ENCODE measurements at regions not wholly inside any gene's neighbourhood (a gene's known extent, or its start where the extent isn't known, plus 50 kb on each side); places are given as distances from the start of the nearest gene placed in this dataset.
"Not testable (repeated sequence)": the region's sequence is repeated elsewhere in the genome, so short reads cannot be mapped to it uniquely, and the experiment has no call there.

DNA sequence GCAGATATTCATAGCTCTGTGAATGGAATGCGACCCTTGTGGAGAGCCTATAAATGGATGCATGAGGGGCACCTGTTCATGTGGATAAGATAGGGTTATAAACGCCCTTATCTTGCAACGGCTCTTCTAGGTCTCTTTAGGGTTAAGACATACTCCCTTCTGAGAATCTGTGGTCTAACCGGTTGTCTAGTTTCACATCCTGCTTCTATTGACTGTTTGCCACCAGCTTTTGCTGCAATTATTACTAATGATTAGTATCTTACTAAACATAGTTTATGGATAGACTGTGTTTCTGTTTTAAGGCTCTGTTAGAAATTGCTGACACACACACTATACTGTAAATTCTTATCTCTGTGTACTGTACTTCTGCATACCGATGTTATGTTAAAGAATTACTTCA lies 198.9 kb upstream of the CYLC2 start:
- Mint-ChIP-seq H3K36me3 (ENCODE audit: low read depth) (no peaks in the 10 kb centered on the region), H3K27ac (no peak overlapping the region), H3K27me3 (no peaks in the 10 kb centered on the region), H3K9me3 (peaks cover 5% of the 10 kb centered on the region), H3K4me3 (no peak overlapping the region), H3K4me1 (ENCODE audit: low read depth) (no peaks in the 10 kb centered on the region)

GRCh38 chr9:102795532-102795931 lies 199.6 kb upstream of the CYLC2 start:
- peaks cover 5% of the 10 kb centered on the region for H3K9me3 Mint-ChIP-seq
- no peaks in the 10 kb centered on the region for H3K4me1 Mint-ChIP-seq (ENCODE audit: low read depth)
- H3K27ac Mint-ChIP-seq: no peak overlapping the region
- no peak overlapping the region for H3K4me3 Mint-ChIP-seq
- no peaks in the 10 kb centered on the region for H3K27me3 Mint-ChIP-seq
- H3K36me3 Mint-ChIP-seq (ENCODE audit: low read depth): no peaks in the 10 kb centered on the region

GRCh38 chr9:102779356-102779755 lies 215.8 kb upstream of the CYLC2 start:
- H3K36me3 Mint-ChIP-seq (ENCODE audit: low read depth): no peaks in the 10 kb centered on the region
- H3K9me3 Mint-ChIP-seq: no peaks in the 10 kb centered on the region
- H3K27me3 Mint-ChIP-seq: no peaks in the 10 kb centered on the region
- H3K4me1 Mint-ChIP-seq (ENCODE audit: low read depth): no peaks in the 10 kb centered on the region
- H3K27ac Mint-ChIP-seq: no peak overlapping the region
- H3K4me3 Mint-ChIP-seq: no peak overlapping the region

DNA sequence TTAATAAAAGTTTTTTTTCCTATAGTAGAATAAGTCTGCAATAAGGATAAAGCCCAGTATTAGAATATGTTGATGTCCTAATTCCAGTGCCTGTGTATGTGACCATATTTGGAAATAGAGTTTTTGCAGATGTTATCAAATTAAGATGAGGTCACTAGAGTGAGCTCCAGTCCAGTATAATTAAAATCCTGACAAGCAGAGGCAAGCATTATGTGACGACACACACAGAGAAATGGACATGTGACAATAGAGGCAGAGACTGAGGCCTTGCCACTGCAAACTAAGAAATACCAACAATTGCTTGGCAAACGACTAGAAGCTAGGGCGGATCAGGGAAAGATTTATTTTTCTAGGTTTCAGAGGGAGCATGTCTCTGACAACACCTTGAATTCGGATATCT lies 216.4 kb upstream of the CYLC2 start:
- no peak overlapping the region for H3K4me3 Mint-ChIP-seq
- H3K27me3 Mint-ChIP-seq: no peaks in the 10 kb centered on the region
- no peaks in the 10 kb centered on the region for H3K4me1 Mint-ChIP-seq (ENCODE audit: low read depth)
- no peaks in the 10 kb centered on the region for H3K9me3 Mint-ChIP-seq
- H3K36me3 Mint-ChIP-seq (ENCODE audit: low read depth): no peaks in the 10 kb centered on the region
- H3K27ac Mint-ChIP-seq: no peak overlapping the region

DNA sequence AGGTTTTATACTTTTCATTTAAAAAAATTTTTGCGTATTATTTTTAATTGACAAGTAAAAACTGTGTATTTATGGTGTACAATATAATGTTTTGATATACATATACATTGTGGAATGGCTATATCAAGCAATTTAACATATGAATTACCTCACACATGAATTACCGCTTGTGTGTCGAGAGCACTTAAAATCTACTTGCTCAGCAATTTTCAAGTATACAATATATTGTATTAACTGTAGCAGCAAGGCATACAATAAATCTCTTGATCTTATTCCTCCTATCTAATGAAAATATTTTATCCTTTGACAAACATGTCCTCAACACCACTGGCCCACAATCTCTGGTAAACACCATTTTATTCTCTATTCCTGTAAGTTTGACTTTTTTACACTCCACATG lies 224.4 kb upstream of the CYLC2 start:
- Mint-ChIP-seq H3K4me1 (ENCODE audit: low read depth) (no peaks in the 10 kb centered on the region), H3K27ac (no peak overlapping the region), H3K27me3 (no peaks in the 10 kb centered on the region), H3K9me3 (peaks cover 7% of the 10 kb centered on the region), H3K36me3 (ENCODE audit: low read depth) (no peaks in the 10 kb centered on the region), H3K4me3 (no peak overlapping the region)

- no peak overlapping the region for H3K4me3 Mint-ChIP-seq
Measured at GRCh38 chr9:102769307-102769706, 225.8 kb upstream of the CYLC2 start.

GRCh38 chr9:102768002-102768401 lies 227.1 kb upstream of the CYLC2 start:
- no peak overlapping the region for H3K27ac Mint-ChIP-seq
- H3K4me1 Mint-ChIP-seq (ENCODE audit: low read depth): no peaks in the 10 kb centered on the region
- no peaks in the 10 kb centered on the region for H3K27me3 Mint-ChIP-seq
- peaks cover 17% of the 10 kb centered on the region for H3K9me3 Mint-ChIP-seq
- H3K36me3 Mint-ChIP-seq (ENCODE audit: low read depth): no peaks in the 10 kb centered on the region
- H3K4me3 Mint-ChIP-seq: no peak overlapping the region

More at GRCh38 chr9:102769307-102769706, 225.8 kb upstream of the CYLC2 start:
- H3K27me3 Mint-ChIP-seq: no peaks in the 10 kb centered on the region
- no peaks in the 10 kb centered on the region for H3K36me3 Mint-ChIP-seq (ENCODE audit: low read depth)
- H3K27ac Mint-ChIP-seq: no peak overlapping the region
- H3K4me1 Mint-ChIP-seq (ENCODE audit: low read depth): no peaks in the 10 kb centered on the region
- H3K9me3 Mint-ChIP-seq: peaks cover 11% of the 10 kb centered on the region

DNA sequence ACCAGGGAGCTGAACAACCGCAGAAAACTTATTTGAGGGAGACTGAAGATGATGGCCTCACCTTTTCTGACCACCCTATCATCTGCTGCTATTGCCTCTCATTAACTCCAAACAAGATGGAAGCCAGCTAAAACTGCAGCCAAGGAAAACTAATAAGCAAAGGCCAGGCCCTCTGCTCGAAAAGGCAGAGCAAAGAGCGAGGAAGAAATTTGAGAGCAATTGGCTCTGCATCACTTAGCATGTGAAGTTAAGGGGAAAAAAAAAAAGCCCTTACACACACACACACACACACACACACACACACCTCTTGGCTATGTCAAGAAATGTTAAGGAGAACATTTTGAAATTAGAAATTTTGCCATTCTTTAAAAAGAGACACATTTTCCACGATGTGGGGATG lies 228.1 kb upstream of the CYLC2 start:
- H3K27me3 Mint-ChIP-seq: no peaks in the 10 kb centered on the region
- H3K9me3 Mint-ChIP-seq: peaks cover 17% of the 10 kb centered on the region
- H3K27ac Mint-ChIP-seq: no peak overlapping the region
- H3K4me1 Mint-ChIP-seq (ENCODE audit: low read depth): no peaks in the 10 kb centered on the region
- H3K36me3 Mint-ChIP-seq (ENCODE audit: low read depth): no peaks in the 10 kb centered on the region
- H3K4me3 Mint-ChIP-seq: no peak overlapping the region

DNA sequence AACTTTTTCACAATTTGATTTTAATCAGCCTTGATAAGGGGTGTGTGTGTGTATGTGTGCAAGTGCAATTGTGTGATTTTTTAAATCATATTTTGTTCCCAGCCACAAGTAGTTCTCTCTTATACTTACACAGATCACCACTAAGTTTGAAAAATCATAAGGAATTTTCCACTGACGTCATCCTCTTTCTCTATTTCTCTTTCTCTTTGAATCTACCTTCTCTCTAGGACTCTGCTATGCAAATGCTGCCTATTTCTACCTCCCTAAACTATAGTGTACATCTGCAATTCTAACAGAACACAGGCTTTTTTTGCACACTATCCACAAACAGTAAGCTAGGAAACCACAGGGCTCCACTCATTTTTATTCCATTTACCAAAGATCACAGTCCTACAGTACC lies 254.6 kb upstream of the CYLC2 start:
- peaks cover 6% of the 10 kb centered on the region for H3K9me3 Mint-ChIP-seq
- no peak overlapping the region for H3K4me3 Mint-ChIP-seq
- no peak overlapping the region for H3K27ac Mint-ChIP-seq
- no peaks in the 10 kb centered on the region for H3K4me1 Mint-ChIP-seq (ENCODE audit: low read depth)
- no peaks in the 10 kb centered on the region for H3K27me3 Mint-ChIP-seq
- H3K36me3 Mint-ChIP-seq (ENCODE audit: low read depth): no peaks in the 10 kb centered on the region

DNA sequence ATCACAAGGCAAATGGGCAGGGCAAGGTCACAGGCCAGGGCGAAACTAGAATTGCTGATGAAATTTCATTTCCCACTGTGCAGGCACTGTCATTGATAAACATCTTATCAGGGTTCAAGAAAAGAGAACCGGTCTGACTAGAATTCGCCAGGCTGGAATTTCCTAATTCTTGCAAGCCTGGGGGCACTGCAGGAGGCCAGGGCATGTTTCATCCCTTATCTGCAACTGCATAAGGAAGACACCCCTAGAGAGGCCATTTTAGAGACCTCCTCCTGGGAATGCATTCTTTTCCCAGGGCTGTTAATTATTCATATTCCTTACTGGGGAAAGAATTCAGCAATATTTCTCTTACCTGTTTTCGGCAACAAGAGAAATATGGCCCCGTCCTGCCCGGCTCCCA lies 266.2 kb upstream of the CYLC2 start:
- Mint-ChIP-seq H3K4me1 (ENCODE audit: low read depth) (no peaks in the 10 kb centered on the region), H3K36me3 (ENCODE audit: low read depth) (no peaks in the 10 kb centered on the region), H3K9me3 (peaks cover 10% of the 10 kb centered on the region), H3K4me3 (no peak overlapping the region), H3K27ac (no peak overlapping the region), H3K27me3 (no peaks in the 10 kb centered on the region)

GRCh38 chr9:102714184-102714583 lies 280.9 kb upstream of the CYLC2 start:
- no peak overlapping the region for H3K27ac Mint-ChIP-seq
- H3K4me1 Mint-ChIP-seq (ENCODE audit: low read depth): no peaks in the 10 kb centered on the region
- peaks cover 8% of the 10 kb centered on the region for H3K9me3 Mint-ChIP-seq
- H3K27me3 Mint-ChIP-seq: no peaks in the 10 kb centered on the region
- no peaks in the 10 kb centered on the region for H3K36me3 Mint-ChIP-seq (ENCODE audit: low read depth)
- H3K4me3 Mint-ChIP-seq: no peak overlapping the region

- not testable (repeated sequence) for H3K9me3 Mint-ChIP-seq; H3K36me3 Mint-ChIP-seq (ENCODE audit: low read depth); H3K27ac Mint-ChIP-seq; H3K4me3 Mint-ChIP-seq; H3K4me1 Mint-ChIP-seq (ENCODE audit: low read depth); H3K27me3 Mint-ChIP-seq
Measured at GRCh38 chr9:102712910-102713309, 282.2 kb upstream of the CYLC2 start.

DNA sequence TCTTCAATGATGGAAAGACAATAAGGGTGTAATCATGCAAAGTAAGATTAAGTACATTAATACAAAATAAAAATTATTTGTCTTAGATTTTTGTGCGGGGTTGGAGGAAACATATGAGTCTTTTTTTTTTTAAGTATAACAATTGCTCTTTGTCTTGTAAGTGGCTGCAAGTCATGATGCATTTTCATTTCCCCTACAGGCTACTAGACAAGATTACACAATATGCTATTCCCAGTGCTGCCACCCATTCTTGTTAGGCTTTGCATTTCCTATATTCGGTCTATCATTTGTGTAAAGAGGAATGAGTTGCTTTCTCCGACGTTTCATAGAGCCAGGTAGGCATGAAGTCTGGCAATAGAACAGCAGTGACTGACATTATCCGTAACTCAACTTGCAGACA lies 294.2 kb upstream of the CYLC2 start:
- Mint-ChIP-seq H3K4me3 (no peak overlapping the region), H3K36me3 (ENCODE audit: low read depth) (no peaks in the 10 kb centered on the region), H3K27ac (no peak overlapping the region), H3K9me3 (no peaks in the 10 kb centered on the region), H3K4me1 (ENCODE audit: low read depth) (no peaks in the 10 kb centered on the region), H3K27me3 (no peaks in the 10 kb centered on the region)

GRCh38 chr9:102669220-102669619 lies 325.9 kb upstream of the CYLC2 start:
- Mint-ChIP-seq H3K9me3 (peaks cover 13% of the 10 kb centered on the region), H3K36me3 (ENCODE audit: low read depth) (no peaks in the 10 kb centered on the region), H3K4me1 (ENCODE audit: low read depth) (no peaks in the 10 kb centered on the region), H3K27ac (no peak overlapping the region), H3K27me3 (no peaks in the 10 kb centered on the region), H3K4me3 (no peak overlapping the region)

DNA sequence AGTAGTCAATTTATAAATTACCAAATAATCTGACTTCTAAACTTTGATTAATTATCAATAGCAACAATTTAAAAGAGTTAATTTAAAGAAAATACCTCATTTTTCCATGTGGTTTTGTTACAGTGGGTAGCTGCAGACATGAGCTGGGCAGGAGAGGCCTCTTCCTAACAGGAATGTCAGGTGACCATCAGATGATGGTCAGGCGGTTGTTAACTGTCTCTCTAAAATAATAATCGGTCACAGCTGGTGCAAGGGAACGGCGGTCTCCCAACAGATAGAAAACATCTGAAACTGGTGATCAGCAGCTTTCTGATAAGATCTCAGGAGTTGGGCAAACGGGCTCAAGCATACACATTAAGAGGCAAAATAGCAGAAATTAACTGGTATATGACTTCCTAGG lies 342.7 kb upstream of the CYLC2 start:
- H3K9me3 Mint-ChIP-seq: peaks cover 13% of the 10 kb centered on the region
- H3K27ac Mint-ChIP-seq: no peak overlapping the region

DNA sequence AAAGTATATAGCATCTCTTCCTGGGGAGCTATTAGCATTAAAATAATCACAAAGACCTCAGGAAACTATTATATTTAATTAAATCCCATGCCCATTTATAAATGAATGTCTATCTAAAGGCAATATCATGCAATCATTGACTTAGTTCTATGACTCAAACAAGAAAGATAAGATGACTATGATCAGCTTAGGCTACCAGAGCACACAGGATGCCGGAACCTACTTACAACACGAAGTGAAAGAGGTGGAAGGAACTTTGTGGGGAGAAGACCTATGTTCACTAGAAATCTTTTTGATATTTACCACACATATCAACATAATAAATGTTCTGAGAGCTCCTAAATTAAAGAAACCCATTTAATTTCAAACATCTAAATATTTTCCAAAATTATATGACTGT lies 344.2 kb upstream of the CYLC2 start:
- no peak overlapping the region for H3K27ac Mint-ChIP-seq
- no peaks in the 10 kb centered on the region for H3K36me3 Mint-ChIP-seq (ENCODE audit: low read depth)
- no peak overlapping the region for H3K4me3 Mint-ChIP-seq
- H3K27me3 Mint-ChIP-seq: no peaks in the 10 kb centered on the region
- no peaks in the 10 kb centered on the region for H3K4me1 Mint-ChIP-seq (ENCODE audit: low read depth)
- H3K9me3 Mint-ChIP-seq: peaks cover 13% of the 10 kb centered on the region

More for the DNA sequence above, 342.7 kb upstream of the CYLC2 start:
- no peaks in the 10 kb centered on the region for H3K4me1 Mint-ChIP-seq (ENCODE audit: low read depth)
- H3K4me3 Mint-ChIP-seq: no peak overlapping the region
- H3K36me3 Mint-ChIP-seq (ENCODE audit: low read depth): no peaks in the 10 kb centered on the region
- H3K27me3 Mint-ChIP-seq: no peaks in the 10 kb centered on the region

- Mint-ChIP-seq H3K4me3 (no peak overlapping the region), H3K27me3 (no peaks in the 10 kb centered on the region), H3K9me3 (no peaks in the 10 kb centered on the region), H3K27ac (no peak overlapping the region), H3K36me3 (ENCODE audit: low read depth) (no peaks in the 10 kb centered on the region), H3K4me1 (ENCODE audit: low read depth) (no peaks in the 10 kb centered on the region)
Measured at GRCh38 chr9:102642651-102643050, 352.5 kb upstream of the CYLC2 start.

Data from stimulated activated naive CD8-positive, alpha-beta T cell treated with anti-CD3 and anti-CD28 coated beads, Interleukin-15, Interleukin-2, amounts not matched to agents 100 ng/mL and 50 ng/mL, for 24 hours (primary cell).